ENCODE measurements at regions not wholly inside any gene's neighbourhood (a gene's known extent, or its start where the extent isn't known, plus 50 kb on each side); places are given as distances from the start of the nearest gene placed in this dataset.

- TF ChIP-seq USF1 (IDR thresholded peaks at IDR 0.05), result no peak
- no peak for TF ChIP-seq MAX (IDR thresholded peaks at IDR 0.05)
- TF ChIP-seq TAF1 (IDR thresholded peaks at IDR 0.05; ENCODE audit: low read depth), result no peak
- TF ChIP-seq EP300 (IDR thresholded peaks at IDR 0.05; ENCODE audit: borderline replicate concordance), result no peak
- no peak for TF ChIP-seq FOXM1 (IDR thresholded peaks at IDR 0.05; ENCODE audit: borderline replicate concordance, low read depth)
- no peak for TF ChIP-seq RAD21 (IDR thresholded peaks at IDR 0.05; ENCODE audit: low read depth)
- TF ChIP-seq REST (IDR thresholded peaks at IDR 0.05; ENCODE audit: low read depth), result no peak
These were observed 69.4 kb upstream of the ODC1 start for GRCh38 chr2:10517351-10518043.

All from Ishikawa (cell line).